ENCODE measurements at regions not wholly inside any gene's neighbourhood (a gene's known extent, or its start where the extent isn't known, plus 50 kb on each side); places are given as distances from the start of the nearest gene placed in this dataset.

GRCh38 chr2:79387431-79387830, 125.4 kb upstream of the CTNNA2 start:
- DNase-seq (ENCODE audit: low read depth), result no peak
- no peak for TF ChIP-seq CTCF (IDR thresholded peaks at IDR 0.05; ENCODE audit: insufficient read depth, low read depth, low read length, missing control alignments)
- H3K4me3 ChIP-seq (ENCODE audit: low read depth, low read length), result no peak overlapping the region

DNA sequence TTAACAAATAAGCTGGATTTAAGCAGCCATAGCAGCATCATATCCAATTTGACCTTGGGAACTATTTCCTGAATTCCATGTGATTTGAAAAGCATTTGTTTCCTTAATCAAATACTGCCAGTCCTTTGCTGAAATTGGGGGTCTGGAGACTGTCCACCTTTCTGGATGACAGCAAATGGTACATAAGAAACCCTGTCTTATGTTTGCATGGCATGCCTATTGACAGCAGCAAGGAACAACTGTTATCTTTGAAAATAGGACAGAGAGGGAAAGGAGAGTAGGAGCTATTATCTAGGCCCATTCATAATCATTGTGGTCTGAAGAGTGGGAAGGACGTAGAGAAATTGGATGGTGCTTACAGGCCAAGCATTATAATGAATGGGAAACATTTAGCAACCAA, 129.2 kb upstream of the CTNNA2 start:
- no peak for DNase-seq (ENCODE audit: low read depth)
- H3K4me3 ChIP-seq (ENCODE audit: low read depth, low read length), result no peak overlapping the region
- no peak for TF ChIP-seq CTCF (IDR thresholded peaks at IDR 0.05; ENCODE audit: insufficient read depth, low read depth, low read length, missing control alignments)

DNA sequence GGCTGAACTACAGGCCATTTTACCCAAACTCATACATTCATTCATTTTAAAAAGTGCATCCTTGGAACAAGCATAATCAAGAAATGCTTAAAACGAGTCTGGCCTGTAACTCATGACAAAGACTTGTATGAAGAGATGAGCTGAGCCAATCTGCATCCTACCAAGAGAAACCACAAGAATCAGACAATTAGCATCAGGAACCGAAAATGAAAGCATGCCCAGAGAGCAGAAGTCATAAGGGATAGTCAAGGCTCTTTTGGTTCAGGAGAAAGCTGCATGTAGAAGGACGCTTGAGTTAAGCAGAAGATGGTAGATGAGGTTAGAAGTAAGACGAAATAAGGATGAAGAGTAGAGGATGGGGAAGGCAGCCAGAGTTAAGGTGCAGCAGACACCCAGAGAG, 137.0 kb upstream of the CTNNA2 start:
- no peak overlapping the region for H3K4me3 ChIP-seq (ENCODE audit: low read depth, low read length)
- TF ChIP-seq CTCF (IDR thresholded peaks at IDR 0.05; ENCODE audit: insufficient read depth, low read depth, low read length, missing control alignments), result no peak
- DNase-seq (ENCODE audit: low read depth), result no peak

GRCh38 chr2:79373358-79374130, 139.3 kb upstream of the CTNNA2 start:
- no peak overlapping the region for H3K4me3 ChIP-seq (ENCODE audit: low read depth, low read length)
- TF ChIP-seq CTCF (IDR thresholded peaks at IDR 0.05; ENCODE audit: insufficient read depth, low read depth, low read length, missing control alignments), result no peak

DNA sequence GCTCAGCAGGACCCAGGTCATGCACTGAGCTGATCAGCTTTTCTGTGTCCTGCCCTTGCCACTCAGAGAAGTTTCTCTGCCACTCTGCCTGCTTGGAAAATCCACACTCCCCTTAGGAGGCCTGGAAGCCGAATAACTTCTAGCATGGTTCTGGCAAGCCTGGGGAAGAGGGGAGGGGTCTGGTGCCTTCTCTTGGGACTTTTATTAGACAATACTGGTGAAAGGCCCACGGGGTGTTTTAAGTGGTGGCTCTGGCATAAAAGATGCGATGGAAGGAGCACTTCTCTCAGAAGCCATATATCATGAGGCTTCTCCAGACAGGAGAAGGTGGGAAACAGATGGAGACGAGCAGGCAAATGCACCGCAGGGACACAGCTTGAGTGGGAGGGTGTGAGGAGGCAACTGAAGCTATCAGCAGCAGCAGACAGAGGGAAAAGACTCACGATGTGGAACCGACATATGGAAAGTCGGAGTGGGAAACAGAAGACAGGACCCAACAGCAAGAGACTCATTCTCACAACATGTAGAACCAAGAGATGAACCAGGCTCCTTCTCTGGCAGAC, 141.8 kb upstream of the CTNNA2 start:
- H3K4me3 ChIP-seq (ENCODE audit: low read depth, low read length), result no peak overlapping the region
- TF ChIP-seq CTCF (IDR thresholded peaks at IDR 0.05; ENCODE audit: insufficient read depth, low read depth, low read length, missing control alignments), result no peak
- no peak for DNase-seq (ENCODE audit: low read depth)

More at GRCh38 chr2:79373358-79374130, 139.3 kb upstream of the CTNNA2 start:
- DNase-seq (ENCODE audit: low read depth), result no peak

DNA sequence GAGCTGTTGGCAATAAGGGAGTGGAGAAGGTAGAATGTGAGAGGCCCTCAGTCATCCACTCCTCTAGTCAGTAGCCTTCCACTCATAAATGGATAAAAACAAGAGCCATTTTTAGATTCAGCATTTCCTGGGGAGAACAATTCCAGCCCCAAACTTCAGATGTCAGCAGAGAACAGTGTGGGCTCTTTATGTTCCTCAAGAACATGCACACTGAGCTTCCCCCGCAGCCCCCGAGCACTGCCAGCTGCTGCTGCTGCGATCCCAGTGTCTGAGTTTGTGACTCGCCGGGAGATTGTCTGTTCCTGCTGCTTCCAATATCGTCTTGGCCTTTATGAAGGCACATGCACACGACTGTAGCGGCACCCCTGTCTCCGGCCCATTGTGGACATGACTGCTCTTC, 143.7 kb upstream of the CTNNA2 start:
- no peak for TF ChIP-seq CTCF (IDR thresholded peaks at IDR 0.05; ENCODE audit: insufficient read depth, low read depth, low read length, missing control alignments)
- H3K4me3 ChIP-seq (ENCODE audit: low read depth, low read length), result no peak overlapping the region
- DNase-seq (ENCODE audit: low read depth), result no peak

Data from GM12865 (cell line).